HEK293 (cell line): ENCODE measurements at regions not wholly inside any gene's neighbourhood (a gene's known extent, or its start where the extent isn't known, plus 50 kb on each side); places are given as distances from the start of the nearest gene placed in this dataset.

Experiments used
- CTCF ChIP-seq: fragments of 450-650 bp; formaldehyde crosslinking; IDR thresholded peaks from 2 replicates; pipeline ENCODE4 v1.5.1; 2016; ENCODE audit warnings: missing biosample characterization, missing genetic modification characterization
- ZNF157 ChIP-seq: fragments of 450-650 bp; formaldehyde crosslinking; IDR thresholded peaks from 2 replicates; pipeline ENCODE4 v1.5.1; 2016; ENCODE audit warnings: missing biosample characterization, missing genetic modification characterization
- ZNF514 ChIP-seq: fragments of 450-650 bp; formaldehyde crosslinking; IDR thresholded peaks from 2 replicates; pipeline ENCODE4 v1.5.1; 2016; ENCODE audit warnings: missing biosample characterization, missing genetic modification characterization
- TF ChIP-seq, protein P1 (sequence below): fragments of 450-650 bp; formaldehyde crosslinking; IDR thresholded peaks from 2 replicates; pipeline ENCODE4 v1.5.1; 2016; ENCODE audit warnings: missing biosample characterization, missing genetic modification characterization, low read depth

- TF ChIP-seq CTCF (no peak), ZNF157 (no peak), ZNF514 (tag by site-specific recombination) (no peak)
- TF ChIP-seq, protein P1, sequence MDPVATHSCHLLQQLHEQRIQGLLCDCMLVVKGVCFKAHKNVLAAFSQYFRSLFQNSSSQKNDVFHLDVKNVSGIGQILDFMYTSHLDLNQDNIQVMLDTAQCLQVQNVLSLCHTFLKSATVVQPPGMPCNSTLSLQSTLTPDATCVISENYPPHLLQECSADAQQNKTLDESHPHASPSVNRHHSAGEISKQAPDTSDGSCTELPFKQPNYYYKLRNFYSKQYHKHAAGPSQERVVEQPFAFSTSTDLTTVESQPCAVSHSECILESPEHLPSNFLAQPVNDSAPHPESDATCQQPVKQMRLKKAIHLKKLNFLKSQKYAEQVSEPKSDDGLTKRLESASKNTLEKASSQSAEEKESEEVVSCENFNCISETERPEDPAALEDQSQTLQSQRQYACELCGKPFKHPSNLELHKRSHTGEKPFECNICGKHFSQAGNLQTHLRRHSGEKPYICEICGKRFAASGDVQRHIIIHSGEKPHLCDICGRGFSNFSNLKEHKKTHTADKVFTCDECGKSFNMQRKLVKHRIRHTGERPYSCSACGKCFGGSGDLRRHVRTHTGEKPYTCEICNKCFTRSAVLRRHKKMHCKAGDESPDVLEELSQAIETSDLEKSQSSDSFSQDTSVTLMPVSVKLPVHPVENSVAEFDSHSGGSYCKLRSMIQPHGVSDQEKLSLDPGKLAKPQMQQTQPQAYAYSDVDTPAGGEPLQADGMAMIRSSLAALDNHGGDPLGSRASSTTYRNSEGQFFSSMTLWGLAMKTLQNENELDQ (tag by site-specific recombination) = no peak
Measured at GRCh38 chr11:76259299-76259908, 53.1 kb upstream of the WNT11 start.
